C4-2B (cell line): ENCODE measurements at regions not wholly inside any gene's neighbourhood (a gene's known extent, or its start where the extent isn't known, plus 50 kb on each side); places are given as distances from the start of the nearest gene placed in this dataset.

Experiments
- ZFX ChIP-seq: fragments of 450-650 bp; IDR thresholded peaks from 2 replicates; pipeline ENCODE4 v1.6.1; 2017
- TF ChIP-seq, protein P1 (sequence below): fragments of 450-650 bp; conservative IDR thresholded peaks from 2 replicates; pipeline ENCODE4 v1.5.1; 2017; ENCODE audit warnings: mild to moderate bottlenecking

- TF ChIP-seq, protein P1, sequence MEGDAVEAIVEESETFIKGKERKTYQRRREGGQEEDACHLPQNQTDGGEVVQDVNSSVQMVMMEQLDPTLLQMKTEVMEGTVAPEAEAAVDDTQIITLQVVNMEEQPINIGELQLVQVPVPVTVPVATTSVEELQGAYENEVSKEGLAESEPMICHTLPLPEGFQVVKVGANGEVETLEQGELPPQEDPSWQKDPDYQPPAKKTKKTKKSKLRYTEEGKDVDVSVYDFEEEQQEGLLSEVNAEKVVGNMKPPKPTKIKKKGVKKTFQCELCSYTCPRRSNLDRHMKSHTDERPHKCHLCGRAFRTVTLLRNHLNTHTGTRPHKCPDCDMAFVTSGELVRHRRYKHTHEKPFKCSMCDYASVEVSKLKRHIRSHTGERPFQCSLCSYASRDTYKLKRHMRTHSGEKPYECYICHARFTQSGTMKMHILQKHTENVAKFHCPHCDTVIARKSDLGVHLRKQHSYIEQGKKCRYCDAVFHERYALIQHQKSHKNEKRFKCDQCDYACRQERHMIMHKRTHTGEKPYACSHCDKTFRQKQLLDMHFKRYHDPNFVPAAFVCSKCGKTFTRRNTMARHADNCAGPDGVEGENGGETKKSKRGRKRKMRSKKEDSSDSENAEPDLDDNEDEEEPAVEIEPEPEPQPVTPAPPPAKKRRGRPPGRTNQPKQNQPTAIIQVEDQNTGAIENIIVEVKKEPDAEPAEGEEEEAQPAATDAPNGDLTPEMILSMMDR = no peak
- no peak for TF ChIP-seq ZFX
Measured at GRCh38 chr1:118785246-118785645, 202.9 kb downstream of the TBX15 start.
